Left renal pelvis (tissue), 4 donors: ENCODE measurements at regions not wholly inside any gene's neighbourhood (a gene's known extent, or its start where the extent isn't known, plus 50 kb on each side); places are given as distances from the start of the nearest gene placed in this dataset.

Experiments
- DNase-seq, 4 donors: peaks; one replicate each; pipeline ENCODE4 v3.0.0-alpha.2; 2013; ENCODE audit warnings: low read depth in 4 of 4, low spot score in 3 of 4

DNA sequence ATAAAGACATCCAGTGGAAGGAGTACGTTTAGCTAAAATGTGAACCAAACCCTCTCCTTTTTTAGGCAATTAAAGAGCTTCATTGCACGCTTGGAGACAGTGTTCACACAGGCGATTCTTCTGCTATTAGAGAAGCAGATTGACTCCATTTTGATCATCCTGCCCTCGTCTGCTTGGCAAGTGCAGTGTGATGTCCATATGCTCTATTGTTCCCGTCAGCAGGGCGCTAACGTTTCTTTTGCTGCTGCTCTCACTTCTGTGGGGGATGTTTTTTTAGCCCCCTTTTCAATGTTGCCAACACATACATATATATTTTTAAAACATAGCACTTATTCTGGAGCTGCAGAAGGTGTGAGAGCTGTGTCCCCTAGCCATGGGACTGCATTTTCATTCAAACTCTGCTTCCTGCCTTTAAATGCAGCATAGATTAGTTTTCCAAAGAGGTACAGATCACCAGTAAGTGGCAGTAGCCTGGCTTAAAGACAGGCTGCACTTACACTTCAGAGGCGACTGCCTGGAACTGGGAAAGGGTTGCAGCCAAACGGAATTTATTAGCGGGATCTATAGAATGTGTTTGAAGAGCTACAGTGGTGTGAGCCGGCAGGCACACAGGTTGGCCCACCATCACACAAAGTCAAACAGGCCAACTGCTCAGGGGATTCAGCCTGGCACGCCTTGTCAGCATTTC is 292.6 kb upstream of the DPH6 start:
- DNase-seq, result no peak

DNA sequence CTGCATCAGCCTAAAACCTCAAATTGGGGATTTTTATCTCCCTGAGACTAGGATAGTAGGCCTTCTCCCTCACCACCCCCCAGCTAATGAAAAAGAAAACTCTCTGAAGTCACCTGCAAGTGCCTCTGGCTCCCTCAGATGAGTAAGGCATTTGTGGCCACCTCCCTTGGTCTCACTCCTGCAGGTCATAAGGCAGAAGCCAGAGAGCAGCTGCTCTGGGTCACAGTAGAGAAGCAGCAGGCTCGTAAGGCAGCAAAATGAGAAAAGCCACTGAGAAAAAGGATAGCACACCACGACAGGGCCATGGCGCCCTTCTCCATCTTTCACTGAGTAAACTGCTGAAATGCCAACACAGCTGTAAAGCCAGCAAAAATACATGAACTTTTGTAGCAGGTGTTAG is 296.7 kb upstream of the DPH6 start:
- DNase-seq, result no peak

DNA sequence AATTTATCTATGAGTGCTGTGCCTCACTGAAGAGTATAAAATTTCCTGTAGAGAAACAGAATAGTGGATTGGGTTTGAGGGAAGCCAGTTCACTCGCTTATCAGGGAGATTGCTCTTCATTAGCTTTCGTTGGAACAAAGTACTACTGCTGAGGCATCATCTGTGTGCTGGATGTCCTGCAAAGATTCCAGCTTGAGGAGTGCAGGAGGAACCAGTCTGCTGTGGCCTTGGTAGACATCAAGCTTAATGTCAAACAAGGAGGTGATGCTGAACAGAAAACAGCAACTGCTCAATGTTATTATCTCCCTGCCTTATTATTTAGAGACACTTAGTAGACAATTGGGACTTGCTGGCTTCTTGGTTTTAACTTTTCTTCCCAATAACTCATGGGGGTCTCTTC is 297.5 kb upstream of the DPH6 start:
- no peak for DNase-seq

DNA sequence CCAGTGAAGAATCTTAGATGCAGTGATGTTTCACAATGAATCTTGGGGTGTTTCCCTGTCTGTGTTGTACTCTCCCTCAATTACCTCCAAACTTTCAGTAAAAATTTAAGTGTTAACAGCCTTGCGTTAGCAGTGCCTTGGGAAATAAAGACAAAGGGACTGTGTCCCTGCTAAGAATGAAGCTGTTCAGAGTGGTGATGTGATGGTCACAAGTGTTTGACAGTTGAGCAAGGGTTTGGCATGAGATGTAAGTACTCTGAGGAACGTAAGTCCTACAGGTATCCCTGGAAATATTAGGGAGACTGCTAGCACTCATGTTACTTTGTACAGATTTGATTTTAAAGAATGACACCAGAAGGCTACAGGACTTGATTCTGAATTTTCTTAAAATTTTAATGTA is 304.3 kb upstream of the DPH6 start:
- no peak for DNase-seq

DNA sequence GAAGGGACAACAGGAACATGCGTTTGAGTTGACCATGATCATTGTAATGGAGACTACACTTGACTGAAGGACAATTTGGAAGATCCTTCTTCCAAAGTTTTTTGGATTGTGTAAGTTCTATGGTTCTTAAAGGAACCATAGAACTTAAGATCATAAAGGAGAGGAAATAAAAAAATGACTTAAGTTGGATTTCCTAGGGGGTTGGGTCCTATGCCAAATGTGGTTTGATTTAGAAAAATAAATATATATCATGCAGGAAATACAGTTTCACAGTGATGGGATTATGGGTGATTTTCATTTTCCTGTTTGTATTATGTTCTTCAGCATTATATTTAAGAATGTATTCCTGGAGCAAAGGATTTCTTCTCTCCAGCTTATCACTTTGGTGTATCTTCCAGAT is 305.5 kb upstream of the DPH6 start:
- no peak for DNase-seq

DNA sequence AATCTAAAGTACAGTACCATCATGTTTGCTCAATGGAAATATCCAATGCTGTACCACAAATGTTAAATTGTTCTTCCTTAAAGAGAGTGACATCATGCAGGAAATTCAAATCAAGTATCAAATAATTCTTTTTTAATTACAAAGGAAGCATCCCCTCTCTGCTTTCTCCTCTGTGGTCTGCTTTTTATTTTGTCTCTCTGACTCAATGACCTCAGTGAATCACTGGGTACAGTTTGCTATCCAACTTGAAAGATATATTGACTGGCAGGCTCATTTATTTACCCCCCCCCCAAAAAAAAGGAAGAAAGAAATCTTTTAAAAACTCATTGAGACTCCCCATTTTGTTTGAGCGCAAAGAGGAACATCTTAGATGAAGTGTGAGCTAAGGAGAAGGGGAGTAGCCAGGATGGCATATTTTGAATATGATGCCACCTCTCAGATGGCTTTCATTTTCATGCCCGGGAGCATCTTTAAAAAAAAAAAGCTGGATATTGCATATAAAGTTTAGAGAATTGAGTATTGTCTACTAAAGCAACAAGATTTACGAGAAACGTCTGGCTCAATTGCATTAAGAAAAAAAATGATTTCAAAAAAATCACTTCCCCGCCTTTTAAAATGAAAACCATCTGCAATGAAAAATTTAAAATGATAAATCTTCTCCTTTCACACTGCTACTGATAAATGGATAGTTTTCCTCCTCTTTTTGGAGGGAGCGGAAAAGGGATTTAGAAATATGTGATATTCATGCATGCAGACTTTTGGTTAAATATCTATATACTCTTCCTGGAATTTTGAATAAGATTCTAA is 307.1 kb upstream of the DPH6 start:
- DNase-seq, result no peak

DNA sequence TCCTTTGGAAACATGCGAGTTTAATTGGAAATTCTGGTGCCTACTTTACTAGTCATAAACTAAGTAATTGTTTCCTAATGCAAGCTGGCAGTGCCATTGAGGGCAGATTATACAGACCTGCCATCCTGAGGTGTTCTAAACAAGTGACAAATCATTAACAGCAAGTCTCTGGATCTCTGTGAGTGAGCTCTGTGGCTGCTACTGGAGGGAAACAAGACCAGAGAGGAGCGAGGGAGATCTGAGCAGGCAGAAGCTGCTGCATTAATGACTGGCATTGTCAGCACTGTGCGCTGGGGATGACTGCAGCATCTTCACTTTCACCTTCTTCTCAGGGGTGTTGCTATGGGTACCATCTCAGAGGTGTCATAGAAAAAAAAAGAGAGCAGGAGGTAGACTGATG is 308.4 kb upstream of the DPH6 start:
- DNase-seq, result no peak

DNA sequence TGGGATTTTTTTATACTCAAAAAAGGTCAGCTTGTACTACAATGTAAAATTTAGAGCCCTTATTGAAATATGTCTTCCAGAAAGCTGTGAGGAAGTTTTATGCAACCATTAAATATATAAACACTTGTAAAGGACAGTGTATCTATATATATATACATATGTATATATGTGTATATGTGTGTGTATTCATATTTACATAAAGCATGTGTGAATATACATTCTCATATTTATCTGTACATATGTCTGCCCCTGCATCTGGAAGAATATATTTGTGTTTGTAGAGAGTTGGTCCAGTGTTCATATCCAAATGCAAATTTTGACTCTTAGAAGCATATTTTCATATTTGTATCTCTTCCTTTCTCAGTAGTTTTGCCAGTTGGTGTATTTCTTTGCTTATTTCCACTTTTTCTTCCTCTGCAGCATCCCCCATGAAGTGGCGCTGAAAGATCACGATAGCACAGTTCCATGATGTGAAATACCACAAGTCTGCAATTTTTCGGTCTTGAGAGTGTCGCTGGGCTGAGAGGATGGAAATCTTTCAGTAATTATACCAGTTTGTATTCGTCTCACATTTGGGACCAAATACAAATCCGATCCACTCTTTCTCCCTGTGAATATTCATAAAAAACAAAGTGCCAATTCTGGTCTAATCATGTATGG is 311.7 kb upstream of the DPH6 start:
- DNase-seq, result no peak

DNA sequence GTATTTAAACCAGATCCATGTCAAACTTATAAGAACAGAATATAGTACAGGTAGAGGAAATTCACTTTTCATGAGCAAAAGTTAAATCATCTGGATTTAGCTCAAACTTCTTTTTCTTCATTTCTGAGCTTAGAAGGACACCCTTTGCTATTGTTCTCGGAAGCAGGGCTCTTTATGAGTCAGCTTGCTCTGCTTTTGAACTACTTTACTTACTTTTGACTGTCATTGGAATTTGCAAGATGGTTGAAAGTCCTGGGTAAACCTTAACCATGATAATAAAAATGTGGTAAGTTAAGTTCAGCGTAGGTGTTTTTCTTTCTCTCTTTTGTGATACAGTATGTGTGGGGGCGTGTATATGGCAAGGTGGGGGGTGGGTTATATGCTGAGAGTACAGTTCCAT is 312.7 kb upstream of the DPH6 start:
- no peak for DNase-seq

DNA sequence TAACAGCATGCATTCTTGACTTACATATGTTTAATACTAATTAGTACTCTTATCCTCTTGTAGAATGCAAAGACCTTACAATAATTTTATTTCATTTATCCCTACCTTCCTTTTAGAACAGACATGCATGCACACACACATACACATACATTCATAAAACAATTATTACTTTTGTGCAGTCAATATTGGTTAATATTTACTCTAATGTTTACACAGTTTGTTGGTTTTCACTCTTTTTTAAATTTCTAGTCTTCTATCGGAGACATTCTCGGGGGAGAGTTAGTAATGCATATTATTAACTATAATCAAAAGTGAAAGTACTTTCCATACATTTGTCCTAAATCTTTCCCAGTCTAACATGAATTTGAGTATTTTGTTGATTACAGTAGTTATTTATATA is 317.7 kb upstream of the DPH6 start:
- DNase-seq, result no peak

DNA sequence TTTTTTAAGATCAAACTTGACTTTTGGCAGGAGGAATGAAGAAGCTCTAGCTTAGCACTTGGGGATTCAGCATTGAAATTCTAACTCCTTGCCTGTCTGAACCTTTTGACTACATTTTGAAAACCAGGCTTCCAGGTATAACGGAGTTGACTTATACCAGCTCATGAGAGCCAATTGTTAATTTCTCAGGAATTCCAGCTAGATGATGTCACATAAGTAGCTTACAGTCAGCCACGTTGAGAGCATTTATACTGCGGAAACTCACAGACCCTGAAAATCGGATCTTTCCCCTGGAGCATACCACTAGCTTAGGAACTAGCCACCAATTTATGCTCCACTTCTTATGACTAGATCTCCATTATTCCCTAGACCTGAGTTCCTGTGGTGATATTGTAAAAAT is 321.4 kb upstream of the DPH6 start:
- no peak for DNase-seq

DNA sequence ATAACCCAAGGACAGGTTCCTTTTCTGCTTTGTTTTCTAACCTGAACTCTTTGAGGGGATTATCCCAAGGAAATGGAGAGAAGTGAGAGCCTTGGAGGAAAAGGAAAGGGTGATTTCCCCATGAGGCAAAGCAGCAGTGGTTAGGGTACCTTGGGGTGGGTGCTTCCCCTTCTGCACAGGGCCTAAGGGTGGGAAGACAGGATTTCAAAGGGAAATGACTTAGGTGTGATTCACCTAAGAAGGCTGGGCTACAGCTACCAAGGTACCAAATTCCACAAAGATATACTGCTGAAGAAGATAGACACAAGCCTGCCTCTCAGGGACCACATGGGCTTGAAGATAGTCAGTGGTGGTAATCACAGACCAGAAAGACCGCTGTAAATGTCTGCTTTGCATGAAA is 325.3 kb upstream of the DPH6 start:
- DNase-seq, result no peak

DNA sequence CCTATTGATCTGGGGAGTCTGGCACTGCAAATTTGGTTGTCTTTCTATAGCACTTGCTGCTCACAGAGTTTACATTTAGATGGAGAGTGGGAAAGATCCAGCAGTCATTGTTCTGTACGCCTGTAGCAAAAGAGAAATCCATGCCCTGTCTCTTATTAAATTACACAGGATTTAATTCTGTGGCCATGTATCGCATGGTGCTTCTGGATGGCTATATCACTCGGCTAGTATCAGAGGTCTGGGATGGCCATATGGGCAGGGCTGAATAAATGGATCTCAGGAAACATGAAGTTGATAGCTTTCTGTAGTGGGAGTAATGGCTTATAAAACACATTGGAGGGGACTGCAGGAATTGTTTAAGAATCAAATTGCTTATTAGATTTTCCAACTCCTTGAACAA is 325.8 kb upstream of the DPH6 start:
- no peak for DNase-seq

DNA sequence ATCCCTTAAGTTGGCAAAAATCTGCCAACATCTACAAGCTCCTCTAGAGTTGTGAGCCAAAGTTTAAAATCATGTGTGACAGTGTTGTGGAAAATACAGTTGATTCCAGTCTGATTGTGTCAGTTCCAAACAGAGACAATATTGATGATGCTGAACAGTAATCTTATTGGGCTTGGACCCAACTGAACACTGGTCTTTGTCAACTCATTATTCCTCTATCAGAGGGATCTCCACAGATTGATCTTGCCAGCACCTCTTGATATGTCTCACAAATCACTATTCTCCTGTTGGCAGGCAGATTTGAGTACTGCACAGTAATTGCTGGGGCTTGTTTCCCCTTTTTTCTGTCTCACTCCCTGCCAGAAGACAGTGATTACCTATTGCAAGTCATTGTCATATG is 326.6 kb upstream of the DPH6 start:
- no peak for DNase-seq

DNA sequence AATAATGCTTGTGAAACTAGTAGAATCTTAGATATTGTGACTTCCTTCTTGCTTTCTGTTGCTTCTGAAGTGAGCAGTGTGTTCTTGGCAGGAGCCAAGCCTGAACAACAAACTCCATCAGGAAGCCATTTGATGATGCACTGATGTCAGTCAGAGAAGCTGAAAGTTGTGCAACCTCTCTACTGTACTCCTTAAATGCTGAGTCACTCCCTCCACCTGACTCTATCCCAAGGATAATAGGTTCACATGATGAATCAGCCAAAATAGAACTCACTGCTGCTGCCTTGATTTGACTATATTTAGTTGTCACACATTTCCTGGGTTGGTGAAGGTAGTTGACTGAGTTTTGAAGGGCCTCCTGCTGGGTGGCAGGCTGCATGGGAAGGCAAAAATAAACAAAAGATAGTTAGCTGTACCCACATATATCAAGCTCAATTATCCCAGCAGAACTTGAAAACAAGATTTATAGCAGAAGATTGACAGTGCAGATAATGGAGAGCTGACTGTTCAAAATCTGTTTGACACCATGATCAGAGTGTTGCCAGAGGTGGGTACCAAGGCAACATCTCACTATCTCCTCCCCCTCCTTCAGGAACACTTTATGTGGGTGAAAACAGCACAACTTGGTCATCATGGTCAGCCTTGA is 328.4 kb upstream of the DPH6 start:
- no peak for DNase-seq

DNA sequence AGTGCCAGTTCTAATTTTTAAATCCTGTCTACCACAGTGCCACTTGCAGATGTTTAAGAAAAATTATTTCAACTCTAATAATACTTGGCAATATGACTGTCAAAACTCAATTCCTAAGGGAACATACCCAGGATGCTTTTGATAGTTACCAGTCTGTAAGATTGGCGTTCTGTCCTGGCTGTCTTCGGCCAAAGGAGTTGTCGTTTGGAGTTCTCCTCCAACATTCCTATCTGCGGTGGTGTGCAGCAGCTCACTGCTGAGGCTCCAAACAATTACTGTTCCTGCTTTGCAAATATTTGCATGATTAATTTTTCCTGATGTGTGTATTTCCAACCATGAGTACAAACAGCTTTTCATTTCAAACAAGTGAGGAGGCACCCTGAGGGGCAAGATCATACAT is 330.8 kb upstream of the DPH6 start:
- no peak for DNase-seq

DNA sequence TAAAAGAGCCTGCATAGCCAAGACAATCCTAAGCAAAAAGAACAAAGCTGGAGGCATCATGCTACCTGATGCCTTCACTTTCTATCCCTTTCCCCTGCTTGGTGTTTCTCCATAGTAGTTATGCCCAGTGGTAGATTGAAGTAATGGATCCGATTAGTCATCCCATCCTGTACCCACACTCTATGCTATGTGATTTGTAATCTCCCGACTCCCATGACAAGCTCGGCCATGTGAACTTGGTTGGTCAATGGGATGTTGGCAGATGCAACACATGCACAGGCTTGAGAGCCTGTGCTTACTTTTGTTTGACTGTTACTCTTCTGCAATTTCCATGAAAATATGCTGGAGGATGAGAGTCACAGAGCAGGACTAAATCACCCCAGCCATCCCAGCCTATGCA is 334.9 kb upstream of the DPH6 start:
- DNase-seq, result no peak

DNA sequence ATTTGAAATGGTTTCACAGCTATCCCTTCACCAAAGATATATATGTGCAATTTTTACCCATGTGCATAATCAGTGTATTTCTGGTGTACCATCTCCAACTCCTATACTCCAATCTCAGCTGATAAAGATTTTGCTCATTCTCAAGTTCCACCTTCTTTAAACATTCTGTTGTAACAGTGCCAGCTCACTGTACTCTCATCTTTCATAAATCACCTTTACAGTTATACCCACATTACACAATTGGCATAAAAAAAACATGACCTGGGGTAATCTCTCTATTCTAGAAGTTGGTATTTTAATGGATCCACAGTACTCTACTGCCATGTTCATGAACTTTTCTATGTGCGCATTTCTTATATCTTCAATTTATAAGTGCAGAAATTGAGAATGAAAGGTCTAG is 339.9 kb upstream of the DPH6 start:
- no peak for DNase-seq

DNA sequence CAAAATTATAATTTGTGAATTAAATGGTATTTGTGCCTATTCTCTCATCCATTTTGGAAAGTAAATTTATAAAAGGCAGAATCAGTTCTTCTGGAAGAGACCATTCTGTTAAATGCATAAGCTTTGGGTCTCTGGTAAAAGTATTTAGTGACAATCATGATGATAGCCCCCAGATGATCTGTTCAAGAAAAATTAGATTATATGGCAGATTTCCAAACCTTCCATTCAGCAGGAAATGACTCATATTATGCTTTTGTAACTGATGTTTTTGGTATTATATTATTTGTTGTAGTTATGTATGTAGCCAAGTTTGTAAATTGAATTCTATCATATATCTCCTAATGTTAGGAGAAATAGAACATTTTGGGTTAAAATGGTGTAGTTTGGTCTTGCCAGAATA is 340.8 kb upstream of the DPH6 start:
- no peak for DNase-seq

DNA sequence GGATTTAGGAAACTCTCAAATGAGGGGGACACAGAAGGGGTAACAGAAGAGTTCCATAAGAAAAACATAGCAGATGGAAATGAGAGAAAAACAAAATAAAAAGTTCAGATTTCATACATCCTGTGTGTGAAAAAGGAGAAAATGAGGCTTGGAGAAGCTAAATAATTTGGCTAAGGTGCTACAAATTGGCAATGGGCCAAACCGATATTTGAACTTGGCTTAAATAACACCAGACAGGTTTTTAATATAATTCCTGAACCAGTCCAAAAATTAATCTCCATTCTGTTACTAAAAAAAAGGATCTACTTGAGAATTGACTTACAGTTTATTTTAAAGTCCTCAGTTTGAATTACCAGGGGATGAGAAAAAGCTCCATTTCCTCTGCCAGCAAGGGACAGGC is 342.9 kb upstream of the DPH6 start:
- no peak for DNase-seq

DNA sequence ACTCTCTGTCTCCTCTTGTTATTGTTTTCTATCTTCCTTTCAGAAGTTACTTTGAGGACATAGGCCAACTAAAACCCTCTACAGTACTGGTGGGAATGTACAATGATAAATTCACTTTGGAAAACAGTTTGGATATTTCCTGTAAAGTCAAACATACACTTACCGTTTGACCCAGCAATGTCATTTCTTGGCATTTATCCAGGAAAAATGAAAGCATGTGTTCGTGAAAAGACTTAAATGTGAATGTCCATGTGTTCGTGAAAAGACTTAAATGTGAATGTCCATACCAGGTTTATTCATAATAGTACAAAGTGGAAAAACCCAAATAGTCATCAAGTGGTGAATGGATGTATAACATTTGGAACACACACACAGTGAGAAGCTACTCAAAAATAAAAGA is 361.5 kb upstream of the DPH6 start:
- no peak for DNase-seq

DNA sequence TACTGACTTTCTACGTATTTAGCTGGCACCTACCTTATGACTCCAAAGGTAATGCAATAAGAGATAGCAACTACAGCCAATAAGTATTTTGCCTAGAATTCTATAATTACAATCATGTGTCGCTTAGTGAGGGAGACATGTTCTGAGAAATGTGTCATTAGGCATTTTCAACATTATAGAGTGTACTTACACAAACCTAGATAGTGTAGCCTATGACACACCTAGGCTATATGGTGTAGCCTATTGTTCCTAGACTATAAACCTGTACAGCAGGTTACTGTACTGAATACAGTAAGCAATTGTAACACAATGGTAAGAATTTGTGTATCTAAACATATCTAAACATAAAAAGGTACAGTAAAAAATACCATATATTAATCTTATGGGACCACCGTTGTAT is 363.4 kb upstream of the DPH6 start:
- DNase-seq, result no peak
